Keratinocyte (primary cell): ENCODE measurements at regions not wholly inside any gene's neighbourhood (a gene's known extent, or its start where the extent isn't known, plus 50 kb on each side); places are given as distances from the start of the nearest gene placed in this dataset.

Experiments used
- CTCF ChIP-seq, 3 experiments: IDR thresholded peaks in 1 of 3; conservative IDR thresholded peaks in 1 of 3; optimal IDR thresholded peaks in 1 of 3; 2 replicates in 2 of 3; 3 replicates in 1 of 3; pipeline versions ENCODE3 to v1.5.1; 2011; ENCODE audit warnings: low read length in 3 of 3, mild to moderate bottlenecking in 3 of 3, moderate library complexity in 2 of 3, control low read depth in 1 of 3, inconsistent platforms in 1 of 3; ENCODE audit not compliant: insufficient read depth in 2 of 3; ENCODE audit errors: extremely low read depth in 1 of 3
- EZH2 ChIP-seq: IDR thresholded peaks from one replicate; pipeline ENCODE4 v1.6.1; 2012; ENCODE audit warnings: inconsistent platforms, mild to moderate bottlenecking, low read length, moderate library complexity

- TF ChIP-seq CTCF (optimal IDR thresholded peaks at IDR 0.05 in 1 of 3, IDR thresholded peaks at IDR 0.05 in 1 of 3, conservative IDR thresholded peaks at IDR 0.05 in 1 of 3; ENCODE audit: extremely low read depth in 1 of 3, insufficient read depth in 2 of 3, low read length in 3 of 3) (no peak), EZH2 (no peak)
Observed at GRCh38 chr10:65566906-65567305, 1358.9 kb upstream of the LRRTM3 start.
